HG03039 (cell line): ENCODE measurements at regions not wholly inside any gene's neighbourhood (a gene's known extent, or its start where the extent isn't known, plus 50 kb on each side); places are given as distances from the start of the nearest gene placed in this dataset.
A peak's percentile ranks its signal among the peaks of the same experiment; 100 is the strongest.
"Not testable (repeated sequence)": the region's sequence is repeated elsewhere in the genome, so short reads cannot be mapped to it uniquely, and the experiment has no call there.

Source experiments
- ATAC-seq: cut with Tn5 transposase; IDR thresholded peaks from one replicate; pipeline ENCODE4 v1.9.1; 2021; ENCODE audit warnings: mild to moderate bottlenecking, moderate library complexity; ENCODE audit not compliant: unreplicated experiment

DNA sequence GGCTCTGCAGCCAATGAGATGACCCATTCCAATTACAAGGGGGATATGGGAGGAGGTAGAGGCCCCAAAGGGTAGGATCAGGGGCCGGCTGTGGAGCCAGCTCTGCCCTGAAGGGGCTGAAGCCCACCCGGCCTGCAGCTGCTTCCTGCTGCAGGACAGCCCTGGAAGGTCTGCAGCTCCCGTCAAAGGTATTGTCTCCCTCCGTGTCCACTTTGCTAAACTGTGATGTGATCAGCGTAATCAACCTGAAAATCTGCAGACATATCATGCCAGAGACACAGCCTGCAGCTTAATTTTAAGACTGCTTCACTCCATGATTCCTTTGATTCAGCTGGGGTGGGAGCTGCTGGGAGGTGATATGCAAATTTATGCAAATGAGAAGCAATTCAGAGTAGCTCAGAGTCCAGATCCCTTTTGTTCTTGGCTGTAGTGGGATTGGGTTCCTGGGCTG, 90.7 kb downstream of the GADD45G start:
- no peak for ATAC-seq

DNA sequence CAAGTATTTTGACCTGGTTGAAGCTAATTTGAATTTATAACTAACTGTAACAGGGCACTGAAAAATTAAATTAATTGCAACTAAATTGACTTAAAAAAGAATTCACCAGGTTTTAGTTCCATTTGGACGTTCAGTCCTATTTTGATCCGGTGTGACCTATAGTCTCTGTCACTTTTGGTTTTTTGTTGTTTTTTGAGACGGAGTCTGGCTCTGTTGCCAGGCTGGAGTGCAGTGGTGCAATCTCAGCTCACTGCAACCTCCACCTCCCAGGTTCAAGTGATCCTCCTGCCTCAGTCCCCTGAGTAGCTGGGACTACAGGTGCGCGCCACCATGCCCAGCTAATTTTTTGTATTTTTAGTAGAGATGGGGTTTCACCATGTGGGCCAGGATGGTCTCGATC, 91.2 kb downstream of the GADD45G start:
- not testable (repeated sequence) for ATAC-seq

GRCh38 chr9:89696780-89697179, 92.0 kb downstream of the GADD45G start:
- ATAC-seq: no peak

DNA sequence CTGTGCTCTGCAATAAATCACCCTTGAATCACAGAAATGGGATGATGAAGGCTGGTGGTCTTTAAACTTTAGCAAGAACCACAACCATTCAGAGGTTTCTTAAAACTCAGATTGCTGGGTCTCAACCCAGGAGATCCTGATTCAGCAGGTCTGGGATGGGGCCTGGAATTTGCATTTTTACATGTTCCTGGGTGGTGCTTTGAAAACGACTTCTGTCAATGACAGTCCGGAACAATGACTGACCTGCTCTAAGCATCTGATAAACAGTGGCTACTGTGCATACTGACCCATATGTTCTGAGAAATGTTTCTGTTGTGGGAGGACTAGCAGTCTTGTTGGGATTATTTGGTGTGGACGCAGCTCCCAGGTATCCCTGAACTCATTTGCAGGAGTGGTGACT, 92.7 kb downstream of the GADD45G start:
- no peak for ATAC-seq

GRCh38 chr9:89698411-89699005, 93.7 kb downstream of the GADD45G start:
- no peak for ATAC-seq

DNA sequence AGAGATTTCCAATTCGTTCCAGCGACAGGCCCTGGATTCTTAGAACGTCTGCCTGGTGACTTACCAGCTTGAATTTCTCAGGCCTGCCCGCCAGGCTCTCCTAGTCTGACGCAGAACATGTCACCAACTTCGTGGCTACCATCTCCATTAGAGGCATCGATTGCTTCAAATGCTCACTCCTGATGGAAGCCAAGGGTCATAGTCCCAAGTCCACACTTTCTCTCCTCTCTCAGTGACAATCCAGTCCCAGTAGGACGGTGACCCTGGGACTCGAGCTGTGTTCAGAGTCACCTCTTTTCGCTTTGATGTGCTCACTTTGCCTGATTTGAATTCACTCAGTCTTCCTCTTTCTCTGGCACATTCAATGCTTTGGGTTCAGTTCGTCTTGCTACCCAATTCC, 94.8 kb downstream of the GADD45G start:
- no peak for ATAC-seq

- ATAC-seq: peak; percentile 85
Observed at GRCh38 chr9:89701221-89701798, 96.5 kb downstream of the GADD45G start.

DNA sequence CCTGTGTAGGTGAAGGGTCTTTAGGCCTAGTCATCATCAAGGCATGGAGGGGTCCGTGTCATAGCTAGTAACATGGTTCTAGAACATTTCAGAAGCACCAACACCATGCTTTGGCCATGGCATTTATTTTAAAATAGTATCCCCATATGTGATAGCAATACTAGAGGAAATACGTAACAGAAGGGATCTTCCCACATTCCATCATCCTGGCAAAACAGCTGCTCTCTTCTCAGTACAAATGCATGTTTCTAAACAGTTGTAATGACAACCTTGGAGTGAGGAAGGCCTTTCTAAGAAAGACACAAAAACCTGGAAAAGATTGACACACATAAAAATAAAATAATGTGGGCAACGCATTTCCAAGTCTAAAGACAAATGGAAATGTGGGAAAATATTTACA, 97.6 kb downstream of the GADD45G start:
- no peak for ATAC-seq

DNA sequence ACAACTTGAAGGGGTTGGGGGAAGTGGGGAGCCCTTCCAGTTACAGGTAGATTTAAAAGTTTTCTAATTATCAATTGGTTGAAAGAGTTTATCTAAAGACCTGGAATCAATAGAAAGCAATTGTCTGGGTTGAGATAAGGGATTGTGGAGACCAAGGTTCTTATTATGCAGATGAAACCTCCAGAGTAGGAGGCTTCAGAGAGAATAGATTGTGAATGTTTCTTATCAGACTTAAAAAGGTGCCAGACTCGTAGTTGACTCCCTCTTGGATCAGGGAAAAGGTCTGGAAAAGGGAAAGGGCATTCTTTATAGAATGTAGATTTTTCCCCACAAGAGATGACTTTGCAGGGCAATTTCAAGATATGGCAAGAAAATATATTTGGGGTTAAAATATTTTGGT, 100.8 kb downstream of the GADD45G start:
- ATAC-seq: no peak

GRCh38 chr9:89706086-89706485, 101.3 kb downstream of the GADD45G start:
- ATAC-seq: no peak

DNA sequence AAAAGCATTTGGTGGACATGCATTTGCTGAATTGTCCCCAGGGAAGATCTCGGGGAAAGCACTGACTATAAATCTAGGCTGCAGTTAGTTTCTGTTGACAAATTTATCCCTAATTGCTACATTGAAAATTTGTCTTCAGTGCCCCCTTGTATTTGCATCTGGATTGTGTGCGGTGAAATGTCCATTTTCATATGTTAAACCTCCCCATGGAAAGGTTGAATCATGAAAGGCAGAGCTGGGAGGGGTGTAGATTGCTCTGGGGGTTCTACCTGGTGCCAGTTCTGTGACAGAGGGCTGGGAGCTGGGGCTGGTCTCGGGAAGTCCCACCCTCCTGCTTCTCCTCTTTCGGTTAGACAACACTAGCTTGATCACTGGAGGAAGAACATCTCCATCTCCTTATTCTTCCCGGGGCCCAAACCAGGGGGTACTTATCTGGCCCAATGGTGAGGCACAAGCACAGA, 101.9 kb downstream of the GADD45G start:
- no peak for ATAC-seq

DNA sequence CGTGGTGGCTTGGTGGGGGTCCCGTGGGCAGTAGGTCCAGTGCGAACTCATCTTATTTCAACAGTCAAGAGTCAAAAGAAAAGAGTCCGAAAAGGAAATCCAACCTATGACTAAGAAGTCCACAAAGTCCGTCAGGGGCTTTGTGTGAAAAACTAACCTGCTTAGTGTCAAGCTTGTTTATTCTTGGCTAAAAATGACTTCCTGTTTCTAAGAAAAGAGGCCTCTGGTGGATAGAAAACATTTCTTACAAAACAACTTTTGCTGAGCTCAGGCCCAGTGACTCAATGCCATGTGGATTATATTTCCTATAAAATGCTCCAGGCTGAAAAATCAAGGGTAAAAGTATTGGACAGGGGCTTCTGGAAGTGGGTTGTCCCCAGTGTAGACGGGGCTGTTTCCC, 105.9 kb downstream of the GADD45G start:
- ATAC-seq: no peak

GRCh38 chr9:89711866-89712265, 107.1 kb downstream of the GADD45G start:
- no peak for ATAC-seq

- ATAC-seq: no peak
Observed at GRCh38 chr9:89712283-89712682, 107.5 kb downstream of the GADD45G start.

GRCh38 chr9:89714321-89714720, 109.5 kb downstream of the GADD45G start:
- no peak for ATAC-seq

GRCh38 chr9:89715318-89715858, 110.6 kb downstream of the GADD45G start:
- no peak for ATAC-seq

DNA sequence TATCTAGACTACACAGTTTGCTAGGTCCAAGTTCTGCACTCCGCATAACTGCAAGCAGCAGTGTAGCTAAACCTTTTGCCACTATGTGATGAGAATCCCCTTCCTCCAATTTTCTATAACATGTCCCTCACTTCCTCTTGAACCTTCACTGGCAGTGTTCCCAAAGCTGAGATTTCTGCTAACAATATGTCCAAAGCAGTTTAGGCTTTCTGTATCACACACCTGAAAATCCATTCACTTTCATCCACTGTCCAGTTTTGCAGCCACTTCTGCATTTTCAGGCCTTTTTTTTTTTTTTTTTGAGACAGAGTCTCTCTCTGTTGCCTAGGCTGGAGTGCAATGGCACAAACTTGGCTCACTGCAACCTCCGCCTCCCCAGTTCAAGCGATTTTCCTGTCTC, 111.1 kb downstream of the GADD45G start:
- ATAC-seq: no peak

GRCh38 chr9:89716559-89716958, 111.7 kb downstream of the GADD45G start:
- ATAC-seq: peak; percentile 52

- no peak for ATAC-seq
Observed at GRCh38 chr9:89718176-89718575, 113.4 kb downstream of the GADD45G start.

GRCh38 chr9:89718651-89719050, 113.8 kb downstream of the GADD45G start:
- ATAC-seq: no peak

- no peak for ATAC-seq
Observed at GRCh38 chr9:89719202-89719601, 114.4 kb downstream of the GADD45G start.

GRCh38 chr9:89720696-89721175, 115.9 kb downstream of the GADD45G start:
- ATAC-seq: no peak
